ENCODE measurements at regions not wholly inside any gene's neighbourhood (a gene's known extent, or its start where the extent isn't known, plus 50 kb on each side); places are given as distances from the start of the nearest gene placed in this dataset.

DNA sequence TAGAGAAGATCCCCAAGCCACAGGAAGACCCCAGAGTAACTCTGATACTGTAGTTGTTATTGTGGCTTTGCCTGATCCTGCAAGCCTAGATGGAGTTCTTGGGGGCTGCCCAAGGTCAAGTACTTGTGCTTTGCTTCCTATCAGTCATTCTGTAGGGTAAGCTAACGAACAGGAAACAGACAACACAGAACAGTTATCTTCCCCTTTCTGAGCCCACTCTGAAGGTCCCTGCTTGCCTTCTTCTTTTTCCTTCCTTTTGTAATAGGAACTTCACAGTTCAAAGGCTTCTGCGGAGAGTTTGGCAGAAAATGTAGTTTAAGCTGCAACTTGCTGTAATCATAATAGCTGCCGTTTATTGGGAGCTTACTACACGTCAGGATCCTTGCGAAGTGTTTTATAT lies 494.1 kb upstream of the ERCC4 start:
- no peak for ATAC-seq
- DNase-seq (ENCODE audit: low spot score in 2 of 2) = no peak
- Mint-ChIP-seq H3K27ac (no peak overlapping the region), H3K9me3 (peaks cover 0 to 7% of the 10 kb centered on the region in 2 donors), H3K36me3 (no peaks in the 10 kb centered on the region)

DNA sequence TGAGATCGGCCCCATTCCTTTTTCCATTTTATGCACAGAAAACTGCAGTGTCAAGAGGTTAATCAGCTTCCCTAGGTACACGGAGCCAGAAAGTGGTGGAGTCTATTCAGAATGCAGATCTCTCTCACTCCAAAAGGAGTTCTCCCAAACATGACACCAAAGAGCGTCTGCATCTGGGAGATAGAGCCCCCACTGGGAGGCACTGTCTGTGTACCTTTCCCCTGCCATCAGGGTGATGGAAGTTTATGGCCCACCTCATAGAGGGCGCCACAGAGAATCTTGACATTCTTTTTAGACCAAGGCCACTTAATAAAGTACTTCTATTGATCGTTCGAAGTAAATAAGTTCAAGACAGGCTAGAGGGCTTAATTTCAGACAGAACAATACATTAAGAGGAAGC lies 493.7 kb upstream of the ERCC4 start:
- DNase-seq (ENCODE audit: low spot score in 2 of 2) = no peak
- no peaks in the 10 kb centered on the region for H3K36me3 Mint-ChIP-seq
- ATAC-seq = no peak
- no peak overlapping the region for H3K27ac Mint-ChIP-seq
- H3K9me3 Mint-ChIP-seq = peaks cover 0 to 4% of the 10 kb centered on the region in 2 donors

DNA sequence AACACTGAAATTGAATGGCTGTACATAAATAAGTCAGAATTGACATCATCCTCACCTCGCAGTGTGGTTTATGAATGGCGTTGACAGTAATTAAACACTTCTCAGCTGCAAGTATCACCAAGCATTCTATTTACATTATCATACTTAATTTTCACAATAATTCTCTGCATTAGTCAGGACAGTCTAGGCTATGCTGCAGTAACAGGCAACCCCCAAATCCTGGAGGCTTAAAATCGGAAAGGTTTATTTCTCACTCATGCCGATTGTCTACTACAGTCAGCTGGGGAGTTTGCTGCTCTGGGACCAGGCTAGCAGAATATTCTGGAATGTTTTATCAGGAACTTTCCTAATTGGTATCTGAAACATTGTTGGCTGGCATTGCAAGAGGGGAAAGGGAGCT lies 493.2 kb upstream of the ERCC4 start:
- ATAC-seq = no peak

DNA sequence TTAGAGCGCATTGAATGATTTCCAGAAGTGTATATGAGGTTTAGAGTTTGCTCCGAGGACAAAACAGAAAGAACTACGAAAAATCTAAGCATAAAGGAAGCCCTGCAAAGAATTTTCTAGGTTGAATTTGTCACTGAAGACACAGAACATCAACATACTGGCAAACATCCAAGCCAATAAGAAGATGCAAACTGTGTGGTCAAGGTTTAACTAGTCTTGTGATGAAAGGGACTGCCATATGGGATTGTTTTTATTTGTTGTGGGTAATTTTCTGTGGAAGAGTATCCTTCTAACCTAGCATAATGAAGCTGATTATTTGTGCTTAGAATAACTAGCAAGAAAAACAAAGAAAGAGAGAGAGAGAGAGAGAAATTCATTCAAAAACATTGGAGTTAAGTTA lies 492.0 kb upstream of the ERCC4 start:
- Mint-ChIP-seq H3K9me3 (peaks cover 0 to 4% of the 10 kb centered on the region in 2 donors), H3K36me3 (no peaks in the 10 kb centered on the region), H3K27ac (no peak overlapping the region)
- ATAC-seq (no peak), DNase-seq (ENCODE audit: low spot score in 2 of 2) (no peak)

More for the DNA sequence above, 493.2 kb upstream of the ERCC4 start:
- Mint-ChIP-seq H3K36me3 (no peaks in the 10 kb centered on the region), H3K27ac (no peak overlapping the region), H3K9me3 (peaks cover 0 to 4% of the 10 kb centered on the region in 2 donors)
- DNase-seq (ENCODE audit: low spot score in 2 of 2) = no peak

DNA sequence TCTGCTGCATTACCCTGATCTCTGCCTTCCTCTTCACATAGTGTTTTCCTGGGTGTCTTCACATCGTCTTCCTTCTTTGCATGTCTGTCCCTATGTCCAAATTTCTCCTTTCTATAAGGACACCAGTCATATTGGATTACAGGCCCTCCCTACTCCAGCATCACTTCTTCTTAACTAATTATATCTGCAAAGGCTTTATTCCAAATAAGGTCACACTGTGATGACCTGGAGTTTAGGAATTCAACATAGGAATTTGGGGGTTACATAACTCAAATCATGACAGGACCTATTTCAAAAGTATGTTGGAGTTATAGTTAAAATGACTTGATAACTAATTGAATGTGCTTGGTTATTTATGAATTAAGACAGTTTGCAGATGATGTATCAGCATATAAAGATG lies 490.5 kb upstream of the ERCC4 start:
- Mint-ChIP-seq H3K9me3 (no peaks in the 10 kb centered on the region), H3K36me3 (no peaks in the 10 kb centered on the region), H3K27ac (no peak overlapping the region)
- ATAC-seq (no peak), DNase-seq (ENCODE audit: low spot score in 2 of 2) (no peak)

DNA sequence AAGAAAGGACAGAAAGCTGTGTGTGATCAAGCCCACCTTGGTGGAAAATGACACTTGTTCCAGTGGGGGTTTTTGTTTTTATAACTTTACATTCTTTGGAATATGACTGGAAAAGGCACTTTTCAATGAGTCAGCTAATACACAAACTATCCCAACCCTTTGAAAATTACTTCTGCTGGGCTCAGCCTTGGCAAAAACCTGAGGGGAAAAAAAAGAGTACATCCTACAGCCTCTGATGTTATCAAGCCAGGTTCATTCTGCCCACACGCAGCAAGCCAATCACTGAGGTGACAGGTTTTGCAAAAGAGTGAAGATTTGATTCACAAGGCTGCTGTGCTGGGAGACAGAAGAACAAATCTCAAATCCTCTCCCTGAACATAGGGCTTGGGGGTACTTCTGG lies 484.5 kb upstream of the ERCC4 start:
- no peak for DNase-seq (ENCODE audit: low spot score in 2 of 2)
- Mint-ChIP-seq H3K27ac (no peak overlapping the region), H3K9me3 (no peaks in the 10 kb centered on the region), H3K36me3 (no peaks in the 10 kb centered on the region)
- no peak for ATAC-seq

GRCh38 chr16:13435873-13436474 lies 484.0 kb upstream of the ERCC4 start:
- Mint-ChIP-seq H3K27ac (no peak overlapping the region), H3K36me3 (no peaks in the 10 kb centered on the region), H3K9me3 (no peaks in the 10 kb centered on the region)
- DNase-seq (ENCODE audit: low spot score in 2 of 2) = no peak
- ATAC-seq = no peak

DNA sequence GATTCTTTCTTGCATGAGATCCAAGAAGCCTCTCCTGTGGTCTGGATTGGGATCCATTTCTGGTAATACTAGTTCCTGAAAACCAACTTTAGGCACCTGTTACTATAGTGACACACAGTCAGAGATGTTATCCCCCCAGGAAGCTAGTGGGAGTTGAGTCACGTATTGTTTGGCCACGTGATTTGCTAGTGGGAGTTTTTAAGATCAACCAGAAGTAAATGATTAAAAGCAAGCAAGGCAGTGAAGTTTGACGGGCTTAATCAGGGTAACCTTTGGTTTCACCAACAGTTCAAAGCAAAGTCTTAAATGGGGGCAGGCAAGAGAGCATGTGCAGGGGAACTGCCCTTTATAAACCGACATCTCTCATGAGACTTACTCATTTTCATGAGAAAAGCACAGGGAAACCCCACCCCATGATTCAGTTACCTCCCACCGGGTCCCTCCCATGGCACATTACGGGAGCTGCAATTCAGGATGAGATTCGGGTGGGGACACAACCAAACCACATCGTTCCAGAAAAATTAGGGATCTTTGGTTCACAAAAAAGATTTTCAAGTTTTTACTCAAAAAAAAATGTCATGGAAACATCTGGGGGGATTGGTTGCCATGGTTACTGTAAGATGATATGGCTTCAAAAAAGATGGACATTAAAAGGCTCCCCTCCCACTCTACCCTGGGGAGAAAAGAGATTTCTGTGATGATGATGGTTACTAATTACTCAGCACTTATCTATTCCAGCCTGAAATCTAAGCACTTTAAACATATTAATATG lies 483.1 kb upstream of the ERCC4 start:
- H3K9me3 Mint-ChIP-seq = no peaks in the 10 kb centered on the region

DNA sequence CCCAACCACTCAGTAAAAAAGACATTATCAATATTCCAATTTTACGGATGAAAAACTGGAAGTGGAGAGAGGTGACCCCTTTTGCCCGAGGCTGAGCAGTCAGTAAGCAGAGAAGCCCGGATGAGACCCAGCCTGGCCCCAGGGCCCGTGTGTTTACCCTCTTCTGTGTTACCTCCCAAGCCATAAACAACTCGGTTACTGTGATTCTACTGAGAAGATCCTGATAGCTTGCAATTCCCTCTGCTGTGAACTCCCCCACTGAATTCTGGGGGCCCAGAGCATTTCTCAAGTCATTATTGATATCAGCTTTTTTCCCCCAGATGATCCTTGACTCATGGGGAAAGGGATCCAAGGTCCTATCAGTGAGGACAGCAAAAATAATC lies 482.6 kb upstream of the ERCC4 start:
- DNase-seq (ENCODE audit: low spot score in 2 of 2) = no peak
- Mint-ChIP-seq H3K36me3 (no peaks in the 10 kb centered on the region), H3K27ac (no peak overlapping the region), H3K9me3 (no peaks in the 10 kb centered on the region)
- no peak for ATAC-seq

More for the DNA sequence above, 483.1 kb upstream of the ERCC4 start:
- no peaks in the 10 kb centered on the region for H3K36me3 Mint-ChIP-seq
- no peak for DNase-seq (ENCODE audit: low spot score in 2 of 2)
- peak; percentile 46 to 63 for ATAC-seq
- H3K27ac Mint-ChIP-seq = no peak overlapping the region

DNA sequence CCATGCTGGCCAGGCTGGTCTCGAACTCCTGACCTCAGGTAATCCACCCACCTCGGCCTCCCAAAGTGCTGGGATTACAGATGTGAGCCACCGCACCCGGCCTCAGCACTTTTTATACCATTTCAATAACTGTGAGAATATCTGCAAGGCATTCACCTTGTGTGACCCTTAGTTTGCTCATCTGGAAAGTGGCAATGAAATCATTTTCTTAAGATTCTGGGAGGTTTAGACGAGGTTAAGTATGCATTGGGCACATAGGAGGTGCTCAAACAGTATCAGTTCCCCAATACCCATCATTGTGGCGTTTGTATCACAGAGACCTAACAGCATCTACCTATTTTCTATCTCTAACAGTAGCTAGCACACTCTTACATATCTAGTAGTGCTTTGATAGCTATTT lies 481.9 kb upstream of the ERCC4 start:
- Mint-ChIP-seq H3K27ac (no peak overlapping the region), H3K36me3 (no peaks in the 10 kb centered on the region), H3K9me3 (no peaks in the 10 kb centered on the region)
- ATAC-seq = no peak
- no peak for DNase-seq (ENCODE audit: low spot score in 2 of 2)

- no peak overlapping the region for H3K27ac Mint-ChIP-seq
- H3K36me3 Mint-ChIP-seq = no peaks in the 10 kb centered on the region
- DNase-seq (ENCODE audit: low spot score in 2 of 2) (no peak), ATAC-seq (no peak)
- H3K9me3 Mint-ChIP-seq = no peaks in the 10 kb centered on the region
These were observed 480.2 kb upstream of the ERCC4 start for GRCh38 chr16:13439766-13440165.

DNA sequence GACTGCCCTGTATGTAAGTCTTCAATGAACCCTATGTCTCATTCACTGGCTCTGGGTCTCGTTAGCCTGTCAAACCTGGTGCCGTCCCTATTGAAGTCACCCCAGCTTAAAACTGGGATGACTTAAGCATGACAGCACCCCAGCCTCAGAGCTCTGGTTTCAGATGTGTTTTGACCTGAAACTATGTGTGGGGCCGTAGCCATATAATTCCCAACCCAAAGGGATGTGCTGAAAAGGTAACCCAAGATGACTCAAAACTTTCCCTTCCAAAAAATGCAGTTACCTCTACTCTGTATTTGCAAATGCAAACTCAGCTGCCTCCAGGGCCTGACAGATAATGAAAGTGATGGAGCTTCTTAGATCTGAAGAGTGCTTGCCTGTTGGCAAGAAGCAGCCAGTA lies 478.3 kb upstream of the ERCC4 start:
- no peaks in the 10 kb centered on the region for H3K36me3 Mint-ChIP-seq
- DNase-seq (ENCODE audit: low spot score in 2 of 2) (no peak), ATAC-seq (peak; percentile 32 to 66)
- H3K9me3 Mint-ChIP-seq = no peaks in the 10 kb centered on the region
- H3K27ac Mint-ChIP-seq = no peak overlapping the region

DNA sequence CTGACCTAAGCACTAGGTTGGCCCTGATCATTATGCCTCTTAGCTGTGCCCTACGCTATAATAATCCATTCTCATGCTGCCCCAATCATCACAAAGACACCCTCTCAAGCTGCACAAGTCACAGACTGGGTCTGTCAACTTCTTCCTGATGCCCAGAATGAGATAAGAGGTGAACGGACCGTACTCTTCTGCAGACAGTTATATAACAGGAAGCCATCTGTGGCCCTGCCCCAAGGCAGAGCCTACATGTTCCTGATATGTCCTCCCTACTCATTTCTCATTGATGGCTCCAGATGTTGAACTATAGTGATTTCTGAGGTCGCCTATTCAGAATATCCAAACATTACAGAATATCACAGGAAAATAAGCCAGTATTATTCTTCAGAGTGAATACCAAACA lies 471.6 kb upstream of the ERCC4 start:
- no peak overlapping the region for H3K27ac Mint-ChIP-seq
- no peaks in the 10 kb centered on the region for H3K9me3 Mint-ChIP-seq
- no peaks in the 10 kb centered on the region for H3K36me3 Mint-ChIP-seq
- DNase-seq (ENCODE audit: low spot score in 2 of 2) = no peak
- ATAC-seq = no peak

- no peaks in the 10 kb centered on the region for H3K9me3 Mint-ChIP-seq
- no peaks in the 10 kb centered on the region for H3K36me3 Mint-ChIP-seq
- ATAC-seq (no peak), DNase-seq (ENCODE audit: low spot score in 2 of 2) (no peak)
- no peak overlapping the region for H3K27ac Mint-ChIP-seq
These were observed 466.6 kb upstream of the ERCC4 start for GRCh38 chr16:13453325-13453724.

DNA sequence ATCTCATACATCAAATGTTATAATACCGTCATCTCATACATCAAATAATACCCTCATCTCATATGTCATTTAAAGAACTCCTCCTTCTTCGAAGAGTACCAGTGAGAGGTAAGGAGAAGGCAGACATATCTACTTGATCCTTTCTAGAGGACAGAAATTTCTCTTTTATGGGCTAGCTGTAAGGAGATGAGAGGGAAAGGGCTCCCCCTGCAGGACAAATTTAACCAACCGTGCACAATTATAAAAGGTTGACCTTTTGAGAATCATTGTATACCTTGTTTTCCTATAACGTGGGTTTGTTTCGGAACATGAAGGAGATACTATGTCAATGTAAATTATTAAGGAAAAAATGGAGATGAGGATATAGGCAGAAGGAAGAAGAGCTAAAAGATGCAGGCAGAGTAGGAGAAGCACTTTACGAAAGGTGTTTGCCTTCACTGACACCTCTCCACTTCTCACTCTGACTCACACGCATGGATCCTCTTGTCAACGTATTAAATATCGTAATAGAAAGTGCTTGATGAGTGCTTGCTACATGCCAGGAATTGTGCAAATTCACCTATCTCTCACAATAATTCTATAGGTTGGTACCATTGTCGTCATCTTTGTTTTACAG lies 465.9 kb upstream of the ERCC4 start:
- no peak overlapping the region for H3K27ac Mint-ChIP-seq
- H3K9me3 Mint-ChIP-seq = no peaks in the 10 kb centered on the region
- H3K36me3 Mint-ChIP-seq = no peaks in the 10 kb centered on the region
- ATAC-seq (no peak), DNase-seq (ENCODE audit: low spot score in 2 of 2) (peak in 1 of 2 donors; percentile 39)

- Mint-ChIP-seq H3K36me3 (no peaks in the 10 kb centered on the region), H3K27ac (no peak overlapping the region), H3K9me3 (no peaks in the 10 kb centered on the region)
- DNase-seq (ENCODE audit: low spot score in 2 of 2) = no peak
- no peak for ATAC-seq
These were observed 456.3 kb upstream of the ERCC4 start for GRCh38 chr16:13463619-13464018.

GRCh38 chr16:13471036-13471435 lies 448.9 kb upstream of the ERCC4 start:
- ATAC-seq (no peak), DNase-seq (ENCODE audit: low spot score in 2 of 2) (no peak)
- peaks cover 9 to 10% of the 10 kb centered on the region in 2 donors for H3K9me3 Mint-ChIP-seq
- no peak overlapping the region for H3K27ac Mint-ChIP-seq
- no peaks in the 10 kb centered on the region for H3K36me3 Mint-ChIP-seq

DNA sequence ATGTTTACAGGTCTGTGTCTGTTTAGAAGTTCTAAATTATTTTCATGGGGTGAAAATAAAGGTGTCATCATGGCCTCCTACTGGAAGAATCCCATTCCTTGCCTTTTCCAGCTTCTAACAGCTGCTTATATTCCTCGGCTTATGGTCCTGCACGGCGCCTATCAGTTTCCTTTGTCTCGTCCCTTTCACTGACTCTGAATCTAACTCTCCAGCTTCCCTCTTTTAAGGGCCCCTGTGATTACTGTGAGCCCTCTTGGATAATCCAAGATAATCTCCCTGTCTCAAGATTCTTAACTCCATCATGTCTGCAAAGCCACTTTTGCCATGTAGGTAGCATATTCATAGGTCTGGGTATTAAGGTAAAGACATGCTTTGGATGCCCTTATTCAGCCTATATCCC lies 441.0 kb upstream of the ERCC4 start:
- Mint-ChIP-seq H3K36me3 (no peaks in the 10 kb centered on the region), H3K27ac (no peak overlapping the region), H3K9me3 (peaks cover 8 to 14% of the 10 kb centered on the region in 2 donors)
- ATAC-seq = no peak
- no peak for DNase-seq (ENCODE audit: low spot score in 2 of 2)

Data from activated naive CD4-positive, alpha-beta T cell treated with anti-CD3 and anti-CD28 coated beads, Interleukin-2, amount 50 U/mL, for 72 hours (primary cell).